GM12878 (cell line): ENCODE measurements at regions not wholly inside any gene's neighbourhood (a gene's known extent, or its start where the extent isn't known, plus 50 kb on each side); places are given as distances from the start of the nearest gene placed in this dataset.

Experiments used
- ASH2L ChIP-seq: fragments of 300-600, 200-600 bp; sonication (generic); IDR thresholded peaks from 2 replicates; pipeline ENCODE4 v1.6.1; 2017; ENCODE audit warnings: low read depth, mild to moderate bottlenecking, borderline replicate concordance
- BACH1 ChIP-seq: fragments of 450-650 bp; IDR thresholded peaks from 2 replicates; pipeline ENCODE4 v1.6.1; 2017; ENCODE audit warnings: mild to moderate bottlenecking, borderline replicate concordance
- CEBPB ChIP-seq, 2 experiments: fragments of 150-350 bp in 1 of 2; IDR thresholded peaks; 2 replicates each; pipeline ENCODE4 v1.6.1; 2012 to 2014; ENCODE audit warnings: low read depth in 2 of 2, low read length in 2 of 2, borderline replicate concordance in 1 of 2, inconsistent platforms in 1 of 2
- CHD2 ChIP-seq: IDR thresholded peaks from 2 replicates; pipeline ENCODE4 v1.6.1; 2011; ENCODE audit warnings: low read depth, low read length, improper control_type of control experiment, borderline replicate concordance
- CTCF ChIP-seq, 3 experiments: IDR thresholded peaks in 2 of 3; conservative IDR thresholded peaks in 1 of 3; 2 replicates each; pipeline ENCODE4 v1.5.1; 2011; ENCODE audit warnings: low read depth in 3 of 3, low read length in 3 of 3, mild to moderate bottlenecking in 3 of 3, control low read depth in 2 of 3, moderate library complexity in 2 of 3, inconsistent platforms in 1 of 3, mixed read lengths in 1 of 3; ENCODE audit not compliant: control insufficient read depth in 2 of 3, insufficient read depth in 1 of 3; ENCODE audit errors: extremely low read depth in 1 of 3
- EZH2 ChIP-seq: IDR thresholded peaks from 2 replicates; pipeline ENCODE4 v1.6.1; 2012; ENCODE audit warnings: low read depth, mild to moderate bottlenecking, control low read depth, inconsistent platforms, low read length, borderline replicate concordance; ENCODE audit not compliant: control insufficient read depth
- NR2C1 ChIP-seq: fragments of 450-650 bp; IDR thresholded peaks from 2 replicates; pipeline ENCODE4 v1.6.1; 2017; ENCODE audit warnings: antibody characterized with exemption, mild to moderate bottlenecking, moderate library complexity
- POLR2A ChIP-seq: IDR thresholded peaks from 2 replicates; pipeline ENCODE4 v1.6.1; 2011; ENCODE audit warnings: low read depth, mild to moderate bottlenecking, low read length
- RAD21 ChIP-seq: IDR thresholded peaks from 2 replicates; pipeline ENCODE4 v1.6.1; 2011; ENCODE audit warnings: mild to moderate bottlenecking, low read depth, low read length, moderate library complexity; ENCODE audit not compliant: insufficient read depth
- REST ChIP-seq: IDR thresholded peaks from 2 replicates; pipeline ENCODE4 v1.6.1; 2012; ENCODE audit warnings: mild to moderate bottlenecking, low read depth, low read length
- SP1 ChIP-seq: IDR thresholded peaks from one replicate; pipeline ENCODE4 v1.6.1; 2011; ENCODE audit warnings: low read depth, low read length
- TCF12 ChIP-seq: IDR thresholded peaks from 2 replicates; pipeline ENCODE4 v1.6.1; 2011; ENCODE audit warnings: low read depth, mild to moderate bottlenecking, low read length
- TF ChIP-seq, protein P1 (sequence below): fragments of 450-650 bp; IDR thresholded peaks from 2 replicates; pipeline ENCODE4 v1.6.1; 2017; ENCODE audit warnings: mild to moderate bottlenecking, low read depth, inconsistent platforms; ENCODE audit not compliant: poor library complexity, severe bottlenecking
- TF ChIP-seq, protein P2 (sequence below): IDR thresholded peaks from 2 replicates; pipeline ENCODE4 v1.6.1; 2011; ENCODE audit warnings: low read depth, mild to moderate bottlenecking, low read length, moderate library complexity, borderline replicate concordance; ENCODE audit errors: extremely low read depth

- TF ChIP-seq, protein P1, sequence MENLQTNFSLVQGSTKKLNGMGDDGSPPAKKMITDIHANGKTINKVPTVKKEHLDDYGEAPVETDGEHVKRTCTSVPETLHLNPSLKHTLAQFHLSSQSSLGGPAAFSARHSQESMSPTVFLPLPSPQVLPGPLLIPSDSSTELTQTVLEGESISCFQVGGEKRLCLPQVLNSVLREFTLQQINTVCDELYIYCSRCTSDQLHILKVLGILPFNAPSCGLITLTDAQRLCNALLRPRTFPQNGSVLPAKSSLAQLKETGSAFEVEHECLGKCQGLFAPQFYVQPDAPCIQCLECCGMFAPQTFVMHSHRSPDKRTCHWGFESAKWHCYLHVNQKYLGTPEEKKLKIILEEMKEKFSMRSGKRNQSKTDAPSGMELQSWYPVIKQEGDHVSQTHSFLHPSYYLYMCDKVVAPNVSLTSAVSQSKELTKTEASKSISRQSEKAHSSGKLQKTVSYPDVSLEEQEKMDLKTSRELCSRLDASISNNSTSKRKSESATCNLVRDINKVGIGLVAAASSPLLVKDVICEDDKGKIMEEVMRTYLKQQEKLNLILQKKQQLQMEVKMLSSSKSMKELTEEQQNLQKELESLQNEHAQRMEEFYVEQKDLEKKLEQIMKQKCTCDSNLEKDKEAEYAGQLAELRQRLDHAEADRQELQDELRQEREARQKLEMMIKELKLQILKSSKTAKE = no peak
- TF ChIP-seq CTCF (IDR thresholded peaks at IDR 0.05 in 2 of 3, conservative IDR thresholded peaks at IDR 0.05 in 1 of 3; ENCODE audit: control insufficient read depth in 2 of 3, extremely low read depth in 1 of 3, insufficient read depth in 1 of 3, low read depth in 3 of 3, low read length in 3 of 3) (no peak), ASH2L (no peak), SP1 (no peak), EZH2 (no peak), RAD21 (no peak), BACH1 (no peak), CEBPB (IDR thresholded peaks at IDR 0.05; ENCODE audit: borderline replicate concordance in 1 of 2, low read depth in 2 of 2, low read length in 2 of 2) (no peak), NR2C1 (no peak), TCF12 (no peak), POLR2A (no peak), REST (no peak), CHD2 (no peak)
- TF ChIP-seq, protein P2, sequence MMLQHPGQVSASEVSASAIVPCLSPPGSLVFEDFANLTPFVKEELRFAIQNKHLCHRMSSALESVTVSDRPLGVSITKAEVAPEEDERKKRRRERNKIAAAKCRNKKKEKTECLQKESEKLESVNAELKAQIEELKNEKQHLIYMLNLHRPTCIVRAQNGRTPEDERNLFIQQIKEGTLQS = no peak
These were observed 607.9 kb downstream of the KCNJ18 start for GRCh38 chr17:22300177-22300576.
